OCI-LY7 (cell line): ENCODE measurements at regions not wholly inside any gene's neighbourhood (a gene's known extent, or its start where the extent isn't known, plus 50 kb on each side); places are given as distances from the start of the nearest gene placed in this dataset.

Experiments used
- CTCF ChIP-seq: fragments of 200-600 bp; sonication (generic); conservative IDR thresholded peaks from 2 replicates; pipeline ENCODE4 v1.5.1; 2014; ENCODE audit warnings: mild to moderate bottlenecking, antibody characterized with exemption, low read length, moderate library complexity, mixed read lengths
- EZH2phosphoT487 ChIP-seq: fragments of 200-600 bp; sonication (generic); IDR thresholded peaks from 2 replicates; pipeline ENCODE4 v1.6.1; 2018; ENCODE audit warnings: low read depth, borderline replicate concordance, mild to moderate bottlenecking, mixed run types, antibody characterized with exemption, low read length, moderate library complexity, mixed read lengths

- TF ChIP-seq CTCF (no peak), EZH2phosphoT487 (no peak)
Observed at GRCh38 chr2:120631236-120631635, 104.4 kb upstream of the GLI2 start.
